Mucosa of rectum (tissue), 2 donors: ENCODE measurements at regions not wholly inside any gene's neighbourhood (a gene's known extent, or its start where the extent isn't known, plus 50 kb on each side); places are given as distances from the start of the nearest gene placed in this dataset.

Experiments
- H3K27ac ChIP-seq, 2 donors: one replicate each; pipeline ENCODE4 v1.7.0; 2013; ENCODE audit warnings: inconsistent platforms in 2 of 2, low read depth in 2 of 2, low read length in 2 of 2
- H3K27me3 ChIP-seq, 2 donors: one replicate each; pipeline ENCODE4 v1.7.0; 2013; ENCODE audit warnings: low read length in 2 of 2; ENCODE audit not compliant: control insufficient read depth in 2 of 2, insufficient read depth in 2 of 2
- H3K36me3 ChIP-seq, 2 donors: one replicate each; pipeline ENCODE4 v1.7.0; 2013; ENCODE audit warnings: low read length in 2 of 2; ENCODE audit not compliant: control insufficient read depth in 2 of 2, insufficient read depth in 2 of 2
- H3K4me1 ChIP-seq, 2 donors: one replicate each; pipeline ENCODE4 v1.7.0; 2013; ENCODE audit warnings: low read length in 2 of 2, mild to moderate bottlenecking in 1 of 2; ENCODE audit not compliant: control insufficient read depth in 2 of 2, insufficient read depth in 2 of 2
- H3K4me3 ChIP-seq, 2 donors: one replicate each; pipeline ENCODE4 v1.7.0; 2013; ENCODE audit warnings: low read length in 2 of 2
- H3K9ac ChIP-seq, 2 donors: one replicate each; pipeline ENCODE4 v1.7.0; 2013; ENCODE audit warnings: low read length in 2 of 2, low read depth in 1 of 2, mild to moderate bottlenecking in 1 of 2
- H3K9me3 ChIP-seq, 2 donors: one replicate each; pipeline ENCODE4 v1.7.0; 2013; ENCODE audit warnings: low read length in 2 of 2; ENCODE audit not compliant: control insufficient read depth in 2 of 2
- donor health status: healthy.
- donor health status: Normal muscosa, but diverticular disease.

DNA sequence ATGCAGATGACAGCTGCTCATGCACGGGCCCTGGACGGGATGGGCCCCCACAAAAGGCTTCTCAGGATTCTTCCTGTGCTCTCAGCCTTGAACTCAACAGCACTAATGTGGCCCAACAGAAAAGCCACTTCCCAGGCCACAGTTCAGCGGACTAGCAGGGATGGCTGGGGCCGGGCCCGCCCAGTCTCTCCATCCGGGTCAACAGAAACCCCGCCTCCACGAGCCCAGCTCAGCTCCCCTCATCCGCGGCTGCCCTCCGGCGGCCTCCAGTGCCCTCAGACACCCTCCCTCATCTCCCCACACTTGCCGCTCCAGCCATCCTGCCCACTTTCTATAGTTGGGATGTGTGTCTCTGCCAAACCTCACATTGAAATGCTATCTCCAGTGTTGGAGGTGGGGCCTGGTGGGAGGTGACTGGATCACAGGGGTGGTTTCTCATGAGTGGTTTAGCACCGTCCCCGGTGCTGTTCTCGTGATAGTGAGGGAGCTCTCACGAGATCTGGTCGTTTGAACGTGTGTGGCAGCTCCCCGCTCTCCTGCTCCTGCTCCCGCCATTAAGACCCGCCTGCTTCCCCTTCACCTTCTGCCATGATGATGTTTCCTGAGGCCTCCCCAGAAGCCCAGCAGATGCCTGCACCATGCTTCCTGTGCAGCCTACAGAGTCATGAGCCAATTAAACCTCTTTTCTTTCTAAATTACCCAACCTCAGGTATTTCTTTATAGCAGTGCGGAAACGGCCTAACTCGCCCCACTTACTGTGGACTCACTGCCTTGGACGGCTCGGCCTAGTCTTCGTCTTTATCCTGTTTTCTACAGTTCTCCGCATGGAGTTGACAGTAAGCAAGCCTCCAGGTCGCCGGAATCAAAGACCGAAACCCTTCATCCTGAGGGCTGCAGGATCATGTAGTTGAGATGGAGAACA is 169.9 kb upstream of the RNF32 start:
- no peak overlapping the region for H3K27ac ChIP-seq
- H3K27me3 ChIP-seq: no peaks in the 10 kb centered on the region
- peaks cover 0 to 4% of the 10 kb centered on the region in 2 donors for H3K4me1 ChIP-seq
- H3K9ac ChIP-seq: no peak overlapping the region
- no peaks in the 10 kb centered on the region for H3K9me3 ChIP-seq
- no peak overlapping the region for H3K4me3 ChIP-seq
- no peaks in the 10 kb centered on the region for H3K36me3 ChIP-seq

- H3K9me3 ChIP-seq: no peaks in the 10 kb centered on the region
- no peak overlapping the region for H3K4me3 ChIP-seq
- no peak overlapping the region for H3K27ac ChIP-seq
- no peaks in the 10 kb centered on the region for H3K36me3 ChIP-seq
- H3K9ac ChIP-seq: no peak overlapping the region
- no peaks in the 10 kb centered on the region for H3K27me3 ChIP-seq
- H3K4me1 ChIP-seq: no peaks in the 10 kb centered on the region
Measured at GRCh38 chr7:156466955-156467625, 173.5 kb upstream of the RNF32 start.

- Histone ChIP-seq H3K27me3 (no peaks in the 10 kb centered on the region), H3K9me3 (no peaks in the 10 kb centered on the region), H3K36me3 (no peaks in the 10 kb centered on the region), H3K9ac (no peak overlapping the region), H3K4me1 (no peaks in the 10 kb centered on the region), H3K27ac (no peak overlapping the region), H3K4me3 (no peak overlapping the region)
Measured at GRCh38 chr7:156466272-156466671, 174.3 kb upstream of the RNF32 start.

DNA sequence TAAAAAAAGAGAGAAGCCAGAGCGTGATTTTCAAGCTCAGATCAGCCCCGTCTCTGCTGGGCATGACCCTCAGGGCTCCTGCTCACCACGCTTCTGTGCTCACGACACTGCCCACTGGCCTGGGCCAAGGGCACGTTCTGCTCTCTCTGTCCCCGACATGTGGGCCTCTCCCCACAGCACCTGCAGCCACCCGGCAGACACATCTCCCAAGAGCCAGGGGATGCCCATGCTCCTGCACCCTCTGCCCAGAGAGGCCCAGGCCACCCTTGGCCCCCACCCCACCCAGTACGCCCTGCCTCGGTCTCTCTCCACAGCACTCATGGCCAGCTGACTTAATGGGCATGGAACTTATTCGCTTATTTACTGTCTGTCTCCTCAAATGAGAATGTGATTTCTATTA is 175.4 kb upstream of the RNF32 start:
- no peak overlapping the region for H3K9ac ChIP-seq
- no peaks in the 10 kb centered on the region for H3K4me1 ChIP-seq

GRCh38 chr7:156464339-156464738 is 176.2 kb upstream of the RNF32 start:
- H3K9ac ChIP-seq: no peak overlapping the region
- H3K27me3 ChIP-seq: no peaks in the 10 kb centered on the region
- H3K4me1 ChIP-seq: no peaks in the 10 kb centered on the region
- H3K36me3 ChIP-seq: no peaks in the 10 kb centered on the region
- no peak overlapping the region for H3K27ac ChIP-seq
- no peaks in the 10 kb centered on the region for H3K9me3 ChIP-seq
- no peak overlapping the region for H3K4me3 ChIP-seq

More for the DNA sequence above, 175.4 kb upstream of the RNF32 start:
- Histone ChIP-seq H3K4me3 (no peak overlapping the region), H3K27me3 (no peaks in the 10 kb centered on the region), H3K36me3 (no peaks in the 10 kb centered on the region), H3K27ac (no peak overlapping the region), H3K9me3 (no peaks in the 10 kb centered on the region)

DNA sequence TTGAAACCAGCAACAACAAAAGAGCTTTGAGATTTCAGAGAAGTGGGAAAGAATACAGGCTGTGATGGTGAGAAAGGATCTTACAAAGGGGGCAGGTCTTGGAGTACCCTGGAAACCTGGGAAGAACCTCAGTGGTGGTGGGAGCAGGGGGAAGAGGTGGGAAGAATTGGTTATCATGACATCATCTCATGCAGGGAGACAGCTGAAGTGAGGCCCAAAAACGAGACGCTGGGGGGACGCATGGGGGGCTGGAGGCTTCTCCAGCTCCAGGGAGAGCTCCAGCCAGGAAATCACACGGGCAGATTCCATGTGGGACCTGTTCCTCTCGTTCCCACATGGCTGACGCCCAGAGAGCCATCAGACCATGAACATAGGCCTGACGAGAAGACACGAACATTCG is 177.3 kb upstream of the RNF32 start:
- Histone ChIP-seq H3K27ac (no peak overlapping the region), H3K4me3 (no peak overlapping the region), H3K4me1 (no peaks in the 10 kb centered on the region), H3K36me3 (no peaks in the 10 kb centered on the region), H3K27me3 (no peaks in the 10 kb centered on the region), H3K9me3 (no peaks in the 10 kb centered on the region), H3K9ac (no peak overlapping the region)

GRCh38 chr7:156461881-156462665 is 178.5 kb upstream of the RNF32 start:
- Histone ChIP-seq H3K4me1 (peaks cover 0 to under 1% of the 10 kb centered on the region in 2 donors), H3K9ac (no peak overlapping the region), H3K4me3 (no peak overlapping the region), H3K9me3 (no peaks in the 10 kb centered on the region), H3K36me3 (no peaks in the 10 kb centered on the region), H3K27me3 (no peaks in the 10 kb centered on the region), H3K27ac (no peak overlapping the region)

DNA sequence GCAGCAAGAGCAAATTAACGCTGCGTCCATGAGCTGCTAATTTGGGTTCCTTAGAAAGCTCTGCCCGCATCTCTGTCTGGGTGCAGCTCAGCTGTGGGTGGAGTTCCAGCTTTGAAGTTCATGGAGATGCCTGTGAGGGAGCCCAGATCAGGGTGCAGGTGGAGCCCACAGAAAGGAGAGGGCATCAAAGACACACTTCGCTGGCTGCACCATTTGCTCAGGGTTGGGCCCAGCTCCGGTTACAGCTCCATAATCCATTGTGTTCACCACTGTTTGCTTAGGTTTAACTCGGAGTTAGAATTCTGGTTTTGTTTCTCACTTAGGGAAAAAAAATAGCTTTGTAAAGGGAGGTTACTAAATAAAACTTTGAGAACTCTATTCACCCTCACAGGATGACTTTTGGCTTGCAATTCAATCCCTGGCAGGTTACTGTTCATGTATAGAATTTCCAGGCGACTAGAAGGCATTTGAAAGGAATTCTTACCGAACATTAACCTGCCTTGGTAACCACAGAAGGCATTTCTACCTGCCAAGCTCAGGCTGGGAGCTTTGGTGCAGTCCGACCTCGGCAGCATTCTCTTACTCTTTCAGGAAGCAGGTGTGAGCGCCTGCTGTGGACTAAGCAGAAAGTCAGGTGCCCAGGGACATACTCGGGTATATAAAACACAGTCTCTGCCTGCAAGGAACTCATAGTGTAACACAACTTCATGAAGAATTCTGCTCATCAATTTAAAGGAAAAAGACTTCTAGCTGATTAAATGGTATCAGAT is 179.5 kb upstream of the RNF32 start:
- Histone ChIP-seq H3K4me3 (no peak overlapping the region), H3K36me3 (no peaks in the 10 kb centered on the region), H3K27me3 (no peaks in the 10 kb centered on the region), H3K9ac (no peak overlapping the region), H3K27ac (no peak overlapping the region), H3K9me3 (no peaks in the 10 kb centered on the region), H3K4me1 (peaks cover 0 to 3% of the 10 kb centered on the region in 2 donors)

DNA sequence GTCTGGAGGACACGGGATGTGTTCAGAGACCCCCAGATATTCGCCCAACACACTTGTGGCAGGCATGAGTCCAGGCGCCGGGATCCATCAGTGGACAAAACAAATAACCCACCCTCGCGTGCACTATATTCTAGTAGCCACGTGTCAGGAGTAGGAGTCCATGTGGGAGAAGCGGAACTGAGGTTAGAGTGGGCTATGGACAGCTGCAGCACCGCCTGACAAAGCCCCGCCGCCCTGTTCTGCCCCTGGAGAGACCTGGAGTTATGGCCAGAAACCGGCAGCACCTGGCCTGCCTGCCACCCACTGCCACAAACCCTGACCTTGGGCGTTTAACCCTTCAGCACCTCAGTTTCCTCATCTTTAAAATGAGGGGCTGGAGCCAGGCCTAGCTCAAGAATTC is 181.0 kb upstream of the RNF32 start:
- Histone ChIP-seq H3K27me3 (peaks cover 0 to 2% of the 10 kb centered on the region in 2 donors), H3K9ac (no peak overlapping the region), H3K4me3 (no peak overlapping the region), H3K4me1 (peaks cover 0 to 3% of the 10 kb centered on the region in 2 donors), H3K9me3 (no peaks in the 10 kb centered on the region), H3K27ac (no peak overlapping the region), H3K36me3 (no peaks in the 10 kb centered on the region)
